Omental fat pad (tissue), 3 donors: ENCODE measurements at regions not wholly inside any gene's neighbourhood (a gene's known extent, or its start where the extent isn't known, plus 50 kb on each side); places are given as distances from the start of the nearest gene placed in this dataset. TPM values are rescaled to one million over a fixed set of nuclear protein-coding genes. Genes with fewer than 3 reads are reported as not detected.

Source experiments
- ATAC-seq: fragments of 150-250 bp; one replicate; pipeline ENCODE4 v1.9.1; 2016; ENCODE audit warnings: mild to moderate bottlenecking, moderate library complexity; ENCODE audit not compliant: low FRiP score
- DNase-seq: peaks from one replicate; pipeline ENCODE4 v3.0.0-alpha.2; 2019; ENCODE audit warnings: low spot score
- CTCF ChIP-seq, 3 donors: fragments of 450-650 bp; IDR thresholded peaks; one replicate each; pipeline ENCODE4 v1.5.1; 2016 to 2017; ENCODE audit warnings: antibody characterized with exemption in 3 of 3, mild to moderate bottlenecking in 3 of 3, moderate library complexity in 2 of 3
- small RNA-seq: library from RNA; depleted of rRNA; stranded (forward); fragments of <200 nt; gene quantifications from one replicate; pipeline ENCODE3, GENCODE V24; 2016

GRCh38 chr18:75480487-75480886 lies 53.0 kb upstream of the SMIM21 start:
- no peak for ATAC-seq

GRCh38 chr18:75478996-75479880 lies 51.7 kb upstream of the SMIM21 start:
- DNase-seq = no peak
- TF ChIP-seq CTCF (IDR thresholded peaks at IDR 0.05) = no peak
- ATAC-seq = peak; percentile 64

More at GRCh38 chr18:75480487-75480886, 53.0 kb upstream of the SMIM21 start:
- no peak for DNase-seq
- TF ChIP-seq CTCF (IDR thresholded peaks at IDR 0.05) = no peak

- DNase-seq (no peak), ATAC-seq (no peak)
- no peak for TF ChIP-seq CTCF (IDR thresholded peaks at IDR 0.05)
Measured at GRCh38 chr18:75477900-75478299, 50.4 kb upstream of the SMIM21 start.

Small RNAs in the stretch of these regions (small RNA-seq; reads per million reads assigned to genes)
- gene AC021506.2 = not detected
